ENCODE measurements at regions not wholly inside any gene's neighbourhood (a gene's known extent, or its start where the extent isn't known, plus 50 kb on each side); places are given as distances from the start of the nearest gene placed in this dataset.

DNA sequence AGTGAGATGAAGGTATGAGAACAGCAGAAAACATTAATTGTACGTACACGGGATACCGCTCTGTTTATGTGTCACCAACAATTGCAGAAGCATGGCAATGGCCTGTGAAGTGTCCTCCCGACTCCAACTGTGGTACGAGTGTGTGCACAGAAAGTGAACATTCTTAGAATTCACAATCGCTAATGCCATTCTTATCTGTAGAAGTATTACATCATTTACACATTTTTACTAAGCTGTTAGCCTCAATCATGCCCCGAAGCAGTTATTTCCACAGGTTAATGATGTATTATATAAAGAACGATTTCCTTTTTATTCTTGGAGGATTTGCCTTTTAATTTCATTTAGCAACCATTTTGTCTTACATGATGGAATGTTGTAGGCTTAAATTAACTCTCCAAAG, 103.4 kb downstream of the EVX1 start:
- no peak overlapping the region for H3K4me3 ChIP-seq (ENCODE audit: low read depth, low read length)
- TF ChIP-seq, protein P1, sequence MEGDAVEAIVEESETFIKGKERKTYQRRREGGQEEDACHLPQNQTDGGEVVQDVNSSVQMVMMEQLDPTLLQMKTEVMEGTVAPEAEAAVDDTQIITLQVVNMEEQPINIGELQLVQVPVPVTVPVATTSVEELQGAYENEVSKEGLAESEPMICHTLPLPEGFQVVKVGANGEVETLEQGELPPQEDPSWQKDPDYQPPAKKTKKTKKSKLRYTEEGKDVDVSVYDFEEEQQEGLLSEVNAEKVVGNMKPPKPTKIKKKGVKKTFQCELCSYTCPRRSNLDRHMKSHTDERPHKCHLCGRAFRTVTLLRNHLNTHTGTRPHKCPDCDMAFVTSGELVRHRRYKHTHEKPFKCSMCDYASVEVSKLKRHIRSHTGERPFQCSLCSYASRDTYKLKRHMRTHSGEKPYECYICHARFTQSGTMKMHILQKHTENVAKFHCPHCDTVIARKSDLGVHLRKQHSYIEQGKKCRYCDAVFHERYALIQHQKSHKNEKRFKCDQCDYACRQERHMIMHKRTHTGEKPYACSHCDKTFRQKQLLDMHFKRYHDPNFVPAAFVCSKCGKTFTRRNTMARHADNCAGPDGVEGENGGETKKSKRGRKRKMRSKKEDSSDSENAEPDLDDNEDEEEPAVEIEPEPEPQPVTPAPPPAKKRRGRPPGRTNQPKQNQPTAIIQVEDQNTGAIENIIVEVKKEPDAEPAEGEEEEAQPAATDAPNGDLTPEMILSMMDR (IDR thresholded peaks at IDR 0.05; ENCODE audit: insufficient read depth, low read length), result no peak
- no peak for DNase-seq (ENCODE audit: low read depth)

DNA sequence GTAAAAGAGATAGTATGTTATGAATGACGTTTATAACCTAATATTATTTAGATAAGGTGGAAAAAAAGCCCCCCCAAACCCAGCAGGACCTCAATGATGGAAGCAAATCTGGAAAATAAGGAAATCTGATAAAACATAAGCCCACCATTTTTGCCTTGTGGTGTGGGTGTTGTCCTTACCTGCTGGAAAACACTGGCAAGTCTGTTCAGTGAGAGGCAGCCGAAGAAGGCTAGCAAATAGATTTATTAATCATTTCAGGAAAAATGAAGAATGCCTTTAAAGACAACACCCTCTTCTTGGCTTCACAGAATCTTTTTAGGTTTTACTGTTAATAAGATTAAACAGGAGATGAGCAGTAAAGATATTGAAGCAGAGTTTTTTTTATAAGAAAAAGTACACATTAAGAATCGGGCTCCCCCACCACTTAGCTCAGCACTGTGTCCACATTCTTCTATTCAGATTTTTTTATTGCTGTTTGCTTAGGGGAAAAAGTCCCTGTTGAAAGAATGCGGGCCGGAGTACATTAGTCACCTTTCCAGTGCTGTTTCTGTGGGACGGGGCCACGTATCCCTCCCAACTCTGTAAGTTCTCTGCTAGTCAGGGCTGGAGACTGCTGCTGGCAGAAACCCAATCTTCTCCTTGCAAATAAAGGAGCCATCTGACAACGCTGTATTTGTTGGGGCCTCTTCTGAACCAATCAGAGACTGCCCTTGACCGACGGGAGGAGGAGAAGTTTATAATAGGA, 104.1 kb downstream of the EVX1 start:
- no peak overlapping the region for H3K4me3 ChIP-seq (ENCODE audit: low read depth, low read length)
- peak; percentile 32 for DNase-seq (ENCODE audit: low read depth)
- TF ChIP-seq, protein P1 (IDR thresholded peaks at IDR 0.05; ENCODE audit: insufficient read depth, low read length), result no peak

DNA sequence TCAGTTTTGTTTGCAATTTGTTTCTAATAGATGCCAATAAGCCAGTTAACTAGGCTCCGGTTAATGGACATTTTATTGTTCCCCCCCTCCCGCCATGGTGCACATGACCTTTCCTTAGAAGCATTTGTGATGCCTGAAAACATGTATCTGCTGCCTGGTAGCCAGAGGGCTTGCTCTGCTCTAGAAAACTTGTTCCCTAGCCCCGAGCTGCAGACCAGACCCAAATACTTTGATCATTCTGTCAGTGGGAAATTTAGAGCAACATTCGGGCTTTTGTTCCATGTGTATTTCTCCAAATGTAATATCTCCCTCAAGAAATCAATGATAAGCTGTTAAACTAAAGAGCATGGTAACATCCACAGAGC, 104.7 kb downstream of the EVX1 start:
- TF ChIP-seq, protein P1 (IDR thresholded peaks at IDR 0.05; ENCODE audit: insufficient read depth, low read length), result no peak
- no peak overlapping the region for H3K4me3 ChIP-seq (ENCODE audit: low read depth, low read length)
- no peak for DNase-seq (ENCODE audit: low read depth)

DNA sequence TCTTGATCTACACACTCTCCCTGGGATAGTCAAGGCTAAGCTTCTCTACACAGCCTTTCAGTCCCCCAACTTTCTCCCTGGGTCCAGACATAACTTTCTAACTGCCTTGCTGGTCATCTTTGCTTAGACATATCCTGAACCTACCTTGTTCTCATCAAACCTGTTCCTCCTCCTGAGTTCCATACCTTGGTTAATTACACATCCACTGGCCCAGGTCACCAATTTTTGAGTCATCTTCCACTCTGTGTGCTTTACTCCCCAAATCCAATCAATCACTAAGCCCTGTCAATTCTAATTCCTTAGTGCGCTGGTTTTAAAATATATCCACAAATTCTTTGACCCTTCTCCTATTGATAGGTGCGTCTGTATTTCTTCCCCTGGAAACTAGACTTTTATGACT, 107.0 kb downstream of the EVX1 start:
- TF ChIP-seq, protein P1 (IDR thresholded peaks at IDR 0.05; ENCODE audit: insufficient read depth, low read length), result no peak
- H3K4me3 ChIP-seq (ENCODE audit: low read depth, low read length), result no peak overlapping the region

DNA sequence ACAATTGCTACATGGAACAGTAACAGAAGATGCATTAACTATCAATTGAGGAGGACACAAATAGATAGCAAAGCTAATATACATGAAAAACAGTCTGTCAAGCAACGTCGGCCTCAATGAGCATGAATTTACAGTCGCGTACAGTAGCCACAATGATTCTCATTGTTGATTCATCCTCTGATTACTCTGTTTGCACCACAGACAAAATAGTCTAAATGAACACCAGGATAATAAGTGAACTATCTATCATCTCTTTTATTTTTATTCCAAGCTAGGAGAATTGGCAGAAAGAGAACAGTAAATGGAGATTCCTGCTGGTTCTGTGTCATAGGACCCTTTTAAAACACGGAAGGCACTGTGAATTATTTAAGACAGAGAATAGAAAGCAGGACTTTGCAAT, 108.5 kb downstream of the EVX1 start:
- no peak overlapping the region for H3K4me3 ChIP-seq (ENCODE audit: low read depth, low read length)
- TF ChIP-seq, protein P1 (IDR thresholded peaks at IDR 0.05; ENCODE audit: insufficient read depth, low read length), result no peak
- DNase-seq (ENCODE audit: low read depth), result no peak

More for the DNA sequence above, 107.0 kb downstream of the EVX1 start:
- DNase-seq (ENCODE audit: low read depth), result no peak

DNA sequence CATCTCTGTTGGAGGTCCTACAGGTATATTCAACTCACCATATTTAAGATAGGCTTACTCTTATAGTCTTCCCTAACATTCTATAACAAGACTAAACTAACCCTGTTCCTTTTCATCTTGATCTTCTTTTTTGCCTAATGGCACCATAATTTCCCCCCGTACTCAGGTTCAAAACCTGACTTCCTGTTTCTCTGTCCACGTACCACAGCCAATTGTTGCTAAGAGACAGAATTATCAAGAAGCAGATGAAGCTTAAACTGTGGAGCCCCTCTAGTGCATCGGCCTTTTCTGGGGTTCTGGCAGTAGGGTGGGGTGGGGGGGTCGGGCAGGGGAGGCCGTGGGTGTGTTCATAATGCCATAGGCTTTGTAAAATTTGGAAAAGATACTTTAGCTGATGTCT, 109.2 kb downstream of the EVX1 start:
- TF ChIP-seq, protein P1 (IDR thresholded peaks at IDR 0.05; ENCODE audit: insufficient read depth, low read length), result no peak
- no peak for DNase-seq (ENCODE audit: low read depth)
- H3K4me3 ChIP-seq (ENCODE audit: low read depth, low read length), result no peak overlapping the region

All from fibroblast of the aortic adventitia (primary cell).